ENCODE measurements at regions not wholly inside any gene's neighbourhood (a gene's known extent, or its start where the extent isn't known, plus 50 kb on each side); places are given as distances from the start of the nearest gene placed in this dataset.
A peak's percentile ranks its signal among the peaks of the same experiment; 100 is the strongest.

- Histone ChIP-seq H3K36me3 (ENCODE audit: control insufficient read depth in 1 of 2, insufficient read depth in 2 of 2, low read length in 2 of 2) (no peaks in the 10 kb centered on the region), H3K14ac (ENCODE audit: low read length) (no peak overlapping the region), H4K91ac (ENCODE audit: low read depth, low read length) (no peak overlapping the region), H3K79me2 (ENCODE audit: control insufficient read depth, insufficient read depth, low read length, poor library complexity) (no peaks in the 10 kb centered on the region), H3K4me2 (ENCODE audit: low read length) (no peak overlapping the region), H3K27ac (ENCODE audit: low read depth, low read length) (no peak overlapping the region), H3K79me1 (ENCODE audit: low read length) (no peaks in the 10 kb centered on the region), H4K8ac (ENCODE audit: low read depth, low read length) (no peak overlapping the region), H4K12ac (ENCODE audit: low read depth, low read length) (no peak overlapping the region), H3K9me3 (ENCODE audit: insufficient read depth, low read depth, low read length) (no peaks in the 10 kb centered on the region), H3K4me1 (ENCODE audit: control insufficient read depth in 1 of 2, insufficient read depth in 2 of 2, low read length in 2 of 2) (no peaks in the 10 kb centered on the region), H3K4ac (ENCODE audit: low read depth, low read length) (no peak overlapping the region), H2AK5ac (ENCODE audit: low read length) (no peak overlapping the region), H2AFZ (ENCODE audit: insufficient read depth, low read length, poor library complexity) (no peak overlapping the region), H3K9ac (ENCODE audit: low read length) (no peak overlapping the region), H3K4me3 (ENCODE audit: low read depth, low read length) (peak overlapping the region; percentile 30), H2BK120ac (ENCODE audit: insufficient read depth, low read length, poor library complexity) (no peak overlapping the region), H3K23ac (ENCODE audit: low read length) (no peak overlapping the region), H2BK5ac (ENCODE audit: low read depth, low read length, poor library complexity) (no peak overlapping the region), H3K27me3 (ENCODE audit: insufficient read depth, low read length) (no peaks in the 10 kb centered on the region), H3K18ac (ENCODE audit: low read length) (no peak overlapping the region), H2BK12ac (ENCODE audit: low read length) (no peak overlapping the region)
- no peak for DNase-seq
- WGBS (ENCODE audit: extremely low coverage, insufficient coverage, insufficient read length) = no CpG with 5 or more reads among the region's 7 CpGs
Measured at GRCh38 chr2:15874854-15875804, 65.2 kb upstream of the MYCN start.

GRCh38 chr2:15875969-15876705, 64.2 kb upstream of the MYCN start:
- H3K4me1 ChIP-seq (ENCODE audit: control insufficient read depth in 1 of 2, insufficient read depth in 2 of 2, low read length in 2 of 2) = no peaks in the 10 kb centered on the region
- no peaks in the 10 kb centered on the region for H3K9me3 ChIP-seq (ENCODE audit: insufficient read depth, low read depth, low read length)
- no peak overlapping the region for H3K9ac ChIP-seq (ENCODE audit: low read length)
- no peak overlapping the region for H2BK12ac ChIP-seq (ENCODE audit: low read length)
- H3K23ac ChIP-seq (ENCODE audit: low read length) = no peak overlapping the region
- H3K36me3 ChIP-seq (ENCODE audit: control insufficient read depth in 1 of 2, insufficient read depth in 2 of 2, low read length in 2 of 2) = no peaks in the 10 kb centered on the region
- H3K27me3 ChIP-seq (ENCODE audit: insufficient read depth, low read length) = no peaks in the 10 kb centered on the region
- no peak overlapping the region for H2AK5ac ChIP-seq (ENCODE audit: low read length)
- no peak overlapping the region for H4K12ac ChIP-seq (ENCODE audit: low read depth, low read length)
- no peak overlapping the region for H2BK120ac ChIP-seq (ENCODE audit: insufficient read depth, low read length, poor library complexity)
- no peak overlapping the region for H3K27ac ChIP-seq (ENCODE audit: low read depth, low read length)
- H4K91ac ChIP-seq (ENCODE audit: low read depth, low read length) = no peak overlapping the region
- no CpG with 5 or more reads among the region's 3 CpGs for WGBS (ENCODE audit: extremely low coverage, insufficient coverage, insufficient read length)
- H4K8ac ChIP-seq (ENCODE audit: low read depth, low read length) = no peak overlapping the region
- H2BK5ac ChIP-seq (ENCODE audit: low read depth, low read length, poor library complexity) = no peak overlapping the region
- no peaks in the 10 kb centered on the region for H3K79me2 ChIP-seq (ENCODE audit: control insufficient read depth, insufficient read depth, low read length, poor library complexity)
- no peak overlapping the region for H3K18ac ChIP-seq (ENCODE audit: low read length)
- no peaks in the 10 kb centered on the region for H3K79me1 ChIP-seq (ENCODE audit: low read length)
- DNase-seq = no peak
- no peak overlapping the region for H3K4ac ChIP-seq (ENCODE audit: low read depth, low read length)
- H3K4me2 ChIP-seq (ENCODE audit: low read length) = no peak overlapping the region
- H3K14ac ChIP-seq (ENCODE audit: low read length) = no peak overlapping the region
- no peak overlapping the region for H3K4me3 ChIP-seq (ENCODE audit: low read depth, low read length)
- H2AFZ ChIP-seq (ENCODE audit: insufficient read depth, low read length, poor library complexity) = no peak overlapping the region

DNA sequence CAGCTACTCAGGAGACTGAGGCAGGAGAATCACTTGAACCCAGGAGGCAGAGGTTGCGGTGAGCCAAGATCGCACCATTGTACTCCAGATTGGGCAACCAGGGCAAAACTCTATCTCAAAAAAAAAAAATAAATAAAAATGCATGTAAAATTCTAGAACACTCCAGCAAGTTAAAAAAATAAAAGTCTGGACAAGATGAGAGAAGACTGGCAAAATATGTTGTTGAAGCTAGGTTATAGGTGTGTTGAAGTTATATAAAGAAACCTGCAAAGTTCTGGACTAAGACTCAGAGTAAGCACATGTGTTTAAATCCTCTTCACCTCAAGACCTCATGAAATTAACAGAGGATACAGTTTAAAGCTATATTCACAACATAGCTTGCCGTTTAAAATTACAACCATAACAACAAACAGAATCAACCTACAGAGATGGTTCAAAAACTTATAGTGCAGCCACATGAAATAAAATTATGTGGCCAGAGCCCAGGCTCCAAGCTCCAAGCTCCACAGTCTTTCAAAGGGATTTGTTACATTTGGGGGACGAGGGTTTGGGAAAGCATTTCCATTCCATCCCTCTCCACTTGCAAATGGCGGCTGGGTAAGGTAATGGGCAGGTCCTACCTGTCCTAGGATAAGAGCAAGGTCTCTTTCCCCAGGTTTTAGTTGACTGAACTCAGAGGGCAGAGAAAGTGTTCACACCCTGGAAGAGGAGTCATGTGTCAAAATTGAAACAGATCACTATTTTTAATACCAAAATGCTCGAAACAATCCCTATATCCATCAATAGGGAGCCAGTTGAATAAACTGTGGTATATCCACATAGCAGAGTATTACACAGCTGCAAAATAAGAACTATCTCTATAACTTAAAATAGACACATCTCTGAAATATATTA, 59.9 kb upstream of the MYCN start:
- no peak overlapping the region for H3K23ac ChIP-seq (ENCODE audit: low read length)

DNA sequence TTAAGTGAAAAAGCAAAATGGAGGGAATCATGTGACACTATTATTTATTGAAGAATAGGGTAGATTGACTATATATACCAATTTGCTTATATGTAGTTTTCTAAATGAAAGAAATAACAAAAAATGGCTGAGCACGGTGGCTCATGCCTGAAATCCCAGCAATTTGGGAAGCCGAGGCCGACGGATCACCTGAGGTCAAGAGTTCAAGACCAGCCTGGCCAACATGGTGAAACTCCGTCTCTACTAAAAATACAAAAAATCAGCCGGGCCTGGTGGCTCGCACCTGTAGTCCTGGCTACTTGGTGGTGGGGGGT, 59.3 kb upstream of the MYCN start:
- Histone ChIP-seq H3K23ac (ENCODE audit: low read length) (no peak overlapping the region), H2AFZ (ENCODE audit: insufficient read depth, low read length, poor library complexity) (no peak overlapping the region), H3K4me2 (ENCODE audit: low read length) (no peak overlapping the region), H2AK5ac (ENCODE audit: low read length) (no peak overlapping the region), H3K27ac (ENCODE audit: low read depth, low read length) (no peak overlapping the region), H3K4me3 (ENCODE audit: low read depth, low read length) (no peak overlapping the region), H3K14ac (ENCODE audit: low read length) (no peak overlapping the region), H3K4ac (ENCODE audit: low read depth, low read length) (no peak overlapping the region), H3K79me1 (ENCODE audit: low read length) (no peaks in the 10 kb centered on the region), H2BK12ac (ENCODE audit: low read length) (no peak overlapping the region), H4K12ac (ENCODE audit: low read depth, low read length) (no peak overlapping the region), H3K36me3 (ENCODE audit: control insufficient read depth in 1 of 2, insufficient read depth in 2 of 2, low read length in 2 of 2) (no peaks in the 10 kb centered on the region), H3K4me1 (ENCODE audit: control insufficient read depth in 1 of 2, insufficient read depth in 2 of 2, low read length in 2 of 2) (no peaks in the 10 kb centered on the region), H3K79me2 (ENCODE audit: control insufficient read depth, insufficient read depth, low read length, poor library complexity) (no peaks in the 10 kb centered on the region), H4K91ac (ENCODE audit: low read depth, low read length) (no peak overlapping the region), H3K27me3 (ENCODE audit: insufficient read depth, low read length) (no peaks in the 10 kb centered on the region), H4K8ac (ENCODE audit: low read depth, low read length) (no peak overlapping the region), H2BK120ac (ENCODE audit: insufficient read depth, low read length, poor library complexity) (no peak overlapping the region), H3K9ac (ENCODE audit: low read length) (no peak overlapping the region), H2BK5ac (ENCODE audit: low read depth, low read length, poor library complexity) (no peak overlapping the region), H3K18ac (ENCODE audit: low read length) (no peak overlapping the region), H3K9me3 (ENCODE audit: insufficient read depth, low read depth, low read length) (no peaks in the 10 kb centered on the region)
- WGBS (ENCODE audit: extremely low coverage, insufficient coverage, insufficient read length) = no CpG with 5 or more reads among the region's 7 CpGs
- no peak for DNase-seq

More for the DNA sequence above, 59.9 kb upstream of the MYCN start:
- no peak overlapping the region for H4K8ac ChIP-seq (ENCODE audit: low read depth, low read length)
- H2BK12ac ChIP-seq (ENCODE audit: low read length) = no peak overlapping the region
- no peak overlapping the region for H4K12ac ChIP-seq (ENCODE audit: low read depth, low read length)
- H3K9ac ChIP-seq (ENCODE audit: low read length) = no peak overlapping the region
- no peak overlapping the region for H2BK5ac ChIP-seq (ENCODE audit: low read depth, low read length, poor library complexity)
- no peak overlapping the region for H3K14ac ChIP-seq (ENCODE audit: low read length)
- no peak overlapping the region for H3K4ac ChIP-seq (ENCODE audit: low read depth, low read length)
- H4K91ac ChIP-seq (ENCODE audit: low read depth, low read length) = no peak overlapping the region
- no peaks in the 10 kb centered on the region for H3K4me1 ChIP-seq (ENCODE audit: control insufficient read depth in 1 of 2, insufficient read depth in 2 of 2, low read length in 2 of 2)
- no peak overlapping the region for H2AK5ac ChIP-seq (ENCODE audit: low read length)
- no peak overlapping the region for H3K27ac ChIP-seq (ENCODE audit: low read depth, low read length)
- H3K9me3 ChIP-seq (ENCODE audit: insufficient read depth, low read depth, low read length) = no peaks in the 10 kb centered on the region
- no peak overlapping the region for H3K4me2 ChIP-seq (ENCODE audit: low read length)
- no peak overlapping the region for H2AFZ ChIP-seq (ENCODE audit: insufficient read depth, low read length, poor library complexity)
- WGBS (ENCODE audit: extremely low coverage, insufficient coverage, insufficient read length) = no CpG with 5 or more reads among the region's 6 CpGs
- H2BK120ac ChIP-seq (ENCODE audit: insufficient read depth, low read length, poor library complexity) = no peak overlapping the region
- H3K27me3 ChIP-seq (ENCODE audit: insufficient read depth, low read length) = no peaks in the 10 kb centered on the region
- no peak overlapping the region for H3K4me3 ChIP-seq (ENCODE audit: low read depth, low read length)
- H3K36me3 ChIP-seq (ENCODE audit: control insufficient read depth in 1 of 2, insufficient read depth in 2 of 2, low read length in 2 of 2) = no peaks in the 10 kb centered on the region
- no peak overlapping the region for H3K18ac ChIP-seq (ENCODE audit: low read length)
- no peaks in the 10 kb centered on the region for H3K79me2 ChIP-seq (ENCODE audit: control insufficient read depth, insufficient read depth, low read length, poor library complexity)
- H3K79me1 ChIP-seq (ENCODE audit: low read length) = no peaks in the 10 kb centered on the region
- DNase-seq = no peak

Data from trophoblast cell (in vitro differentiated cells and primary cell).